Stimulated activated CD8-positive, alpha-beta memory T cell treated with anti-CD3 and anti-CD28 coated beads, Interleukin-7, amount 100 ng/mL, for 4 hours (primary cell): ENCODE measurements at regions not wholly inside any gene's neighbourhood (a gene's known extent, or its start where the extent isn't known, plus 50 kb on each side); places are given as distances from the start of the nearest gene placed in this dataset.

Experiments
- DNase-seq, 2 donors: peaks; one replicate each; pipeline ENCODE4 v3.0.0-alpha.2; 2020; ENCODE audit warnings: low read depth in 2 of 2

- DNase-seq = no peak
Measured at GRCh38 chr5:88144219-88145001, 124.2 kb downstream of the TMEM161B start.

- no peak for DNase-seq
Measured at GRCh38 chr5:88143693-88144218, 124.9 kb downstream of the TMEM161B start.

DNA sequence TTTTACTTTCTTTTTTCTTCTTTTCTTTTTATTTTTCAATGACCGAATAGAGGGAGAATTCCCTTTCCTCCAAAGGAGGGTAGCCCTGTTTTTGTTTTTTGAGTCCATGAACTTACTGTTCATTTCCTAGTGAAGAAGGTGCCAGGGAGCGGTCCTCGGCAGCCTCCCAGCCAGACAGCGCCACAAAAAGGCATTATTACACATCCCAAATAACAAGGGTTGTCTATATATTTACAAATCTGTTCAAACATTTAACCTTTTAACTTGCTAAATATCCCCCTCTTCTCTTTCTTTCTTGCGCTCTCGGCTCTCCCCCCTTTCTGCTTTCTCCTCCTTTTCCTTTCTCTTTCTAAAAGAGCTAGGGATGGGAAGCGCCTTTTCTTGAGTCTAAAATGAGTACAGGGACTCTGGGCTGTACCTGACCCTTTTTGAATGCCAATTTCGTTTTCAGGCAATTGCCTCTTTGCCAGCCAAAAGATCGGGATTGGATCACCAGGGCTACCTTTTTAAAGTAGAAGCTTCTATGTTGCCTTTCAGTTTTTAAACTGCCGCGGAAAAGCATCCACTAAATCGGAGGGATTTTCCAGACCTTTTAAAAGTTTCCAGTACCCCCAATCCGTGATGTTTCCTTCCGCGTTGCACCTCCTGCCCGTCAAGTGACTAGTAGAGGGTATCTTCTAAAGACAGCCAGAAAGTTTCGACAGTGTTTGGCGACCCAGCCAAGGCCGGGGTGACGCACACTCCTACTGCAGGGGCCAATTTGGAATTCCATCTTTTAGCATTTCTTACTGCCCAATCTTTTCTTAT lies 125.6 kb downstream of the TMEM161B start:
- no peak for DNase-seq

DNA sequence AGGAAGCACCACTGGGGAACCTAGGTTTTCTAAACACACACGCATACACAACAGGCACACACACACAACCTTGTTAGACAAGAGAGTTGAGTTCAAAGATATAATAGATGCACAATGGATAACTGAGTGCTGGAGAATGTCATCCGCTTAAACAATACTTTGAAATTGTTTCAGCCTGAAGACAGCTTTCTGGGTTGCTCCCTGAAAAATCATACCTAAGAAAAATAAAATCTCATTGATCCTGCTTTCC lies 126.1 kb downstream of the TMEM161B start:
- no peak for DNase-seq

DNA sequence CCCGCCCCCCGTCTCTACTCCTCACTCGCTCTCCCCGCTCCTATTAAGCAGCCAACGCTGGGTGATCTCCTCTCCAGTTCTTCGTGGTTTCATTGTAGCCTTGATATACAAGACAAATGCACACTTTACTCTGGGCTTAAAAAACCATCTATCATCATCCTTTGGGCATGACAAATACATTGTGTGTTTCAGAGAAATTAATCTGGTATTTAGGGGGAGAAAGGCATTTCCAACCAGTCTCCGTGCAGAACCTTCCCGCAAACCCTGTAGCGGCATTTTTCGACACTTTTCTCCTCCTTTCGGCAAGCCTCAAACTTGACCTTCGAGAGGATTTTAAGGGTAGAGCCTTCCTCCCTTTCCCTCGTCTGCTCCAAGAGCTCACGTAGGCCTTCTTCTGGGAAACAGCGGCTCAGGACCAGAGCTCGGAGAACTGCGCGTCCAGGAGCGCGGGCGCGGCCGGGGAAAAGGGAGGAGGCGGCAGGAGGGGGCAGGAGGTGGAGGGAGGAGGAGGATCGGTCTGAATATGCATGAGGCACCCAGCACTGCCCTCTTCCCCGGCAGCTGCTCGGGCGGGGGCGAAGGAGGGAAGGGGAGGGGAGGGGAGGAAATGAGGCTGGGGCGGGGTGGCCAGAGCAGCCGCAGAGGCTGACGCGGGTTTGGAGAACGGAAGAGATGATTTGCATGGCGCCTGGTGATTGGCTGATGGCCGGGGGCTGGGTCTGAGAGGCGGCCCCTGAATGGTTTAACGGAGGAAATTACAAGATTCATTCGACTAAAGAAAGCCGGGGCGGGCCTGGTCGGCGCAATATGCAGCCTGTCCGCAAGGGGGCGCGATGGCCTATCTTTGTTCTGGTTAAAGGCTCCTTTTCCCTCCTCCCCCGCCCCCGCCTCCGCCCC lies 127.5 kb downstream of the TMEM161B start:
- DNase-seq = peak; percentile 77

GRCh38 chr5:88140396-88140855 lies 128.2 kb downstream of the TMEM161B start:
- DNase-seq = no peak

DNA sequence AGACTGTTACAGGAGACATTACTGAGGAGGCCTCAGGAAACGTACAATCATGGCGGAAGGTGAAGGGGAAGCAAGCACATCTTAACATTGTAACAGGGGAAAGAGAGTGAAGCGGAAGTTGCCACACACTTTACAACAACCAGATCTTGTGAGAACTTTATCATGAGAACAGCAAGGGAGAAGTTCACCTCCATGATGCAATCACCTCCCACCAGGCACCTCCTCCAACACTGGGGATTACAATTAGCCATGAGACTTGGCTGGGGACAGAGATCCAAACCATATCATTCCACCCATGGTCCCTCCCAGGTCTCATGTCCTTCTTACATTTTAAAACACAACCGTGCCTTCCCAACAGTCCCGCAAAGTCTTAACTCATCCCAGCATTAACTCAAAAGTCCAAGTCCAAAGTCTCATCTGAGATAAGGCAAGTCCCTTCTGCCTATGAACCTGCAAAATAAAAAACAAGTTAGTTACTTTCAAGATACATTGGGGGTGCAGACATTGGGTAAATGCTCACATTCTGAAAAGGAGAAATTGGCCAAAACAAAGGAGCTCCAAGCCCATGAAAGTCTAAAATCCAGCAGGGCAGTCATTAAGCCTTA lies 138.3 kb downstream of the TMEM161B start:
- no peak for DNase-seq

- no peak for DNase-seq
Measured at GRCh38 chr5:88128813-88129212, 139.8 kb downstream of the TMEM161B start.

GRCh38 chr5:88119535-88120125 lies 149.0 kb downstream of the TMEM161B start:
- DNase-seq = no peak

- DNase-seq = no peak
Measured at GRCh38 chr5:88118179-88118578, 150.5 kb downstream of the TMEM161B start.

- no peak for DNase-seq
Measured at GRCh38 chr5:88117546-88117945, 151.1 kb downstream of the TMEM161B start.

DNA sequence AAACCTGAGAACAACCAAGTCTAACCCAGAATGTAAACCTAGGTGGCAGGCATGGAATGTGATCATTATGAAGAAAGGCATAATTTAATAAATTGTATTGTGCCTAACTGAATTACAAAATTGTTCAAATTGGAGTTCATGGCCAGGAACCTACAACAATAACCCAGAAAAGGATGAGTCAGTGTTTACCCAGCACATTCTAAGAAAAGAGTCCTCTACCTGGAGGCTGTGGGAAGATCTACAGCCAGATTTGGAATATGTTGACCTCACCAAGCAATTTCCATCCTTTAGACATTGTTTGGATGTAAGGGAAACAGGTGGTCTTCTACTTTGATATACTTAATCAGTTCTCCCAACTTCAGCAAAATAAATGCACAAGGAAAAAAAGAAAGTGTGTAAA lies 152.2 kb downstream of the TMEM161B start:
- DNase-seq = no peak

GRCh38 chr5:88115211-88115610 lies 153.4 kb downstream of the TMEM161B start:
- no peak for DNase-seq

DNA sequence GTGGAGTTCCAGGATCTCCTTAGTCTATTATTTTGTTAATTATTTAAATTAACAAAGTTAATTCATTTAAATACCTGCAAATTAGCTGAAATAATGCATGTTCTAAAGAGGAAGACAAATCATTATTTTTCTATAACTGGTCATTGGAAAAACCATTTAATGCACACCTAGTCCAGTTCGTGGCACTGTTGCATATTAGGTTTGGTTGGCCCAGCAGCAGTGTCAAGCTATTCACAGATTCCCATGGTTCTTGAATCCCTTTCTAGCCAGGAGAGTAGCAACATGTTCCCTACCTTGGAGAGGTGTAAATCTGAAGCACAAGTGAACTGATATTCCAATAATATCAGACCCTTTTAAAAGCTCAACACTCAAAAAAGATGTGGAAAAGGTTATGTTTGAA lies 155.2 kb downstream of the TMEM161B start:
- no peak for DNase-seq

- DNase-seq = no peak
Measured at GRCh38 chr5:88109818-88110217, 158.8 kb downstream of the TMEM161B start.

DNA sequence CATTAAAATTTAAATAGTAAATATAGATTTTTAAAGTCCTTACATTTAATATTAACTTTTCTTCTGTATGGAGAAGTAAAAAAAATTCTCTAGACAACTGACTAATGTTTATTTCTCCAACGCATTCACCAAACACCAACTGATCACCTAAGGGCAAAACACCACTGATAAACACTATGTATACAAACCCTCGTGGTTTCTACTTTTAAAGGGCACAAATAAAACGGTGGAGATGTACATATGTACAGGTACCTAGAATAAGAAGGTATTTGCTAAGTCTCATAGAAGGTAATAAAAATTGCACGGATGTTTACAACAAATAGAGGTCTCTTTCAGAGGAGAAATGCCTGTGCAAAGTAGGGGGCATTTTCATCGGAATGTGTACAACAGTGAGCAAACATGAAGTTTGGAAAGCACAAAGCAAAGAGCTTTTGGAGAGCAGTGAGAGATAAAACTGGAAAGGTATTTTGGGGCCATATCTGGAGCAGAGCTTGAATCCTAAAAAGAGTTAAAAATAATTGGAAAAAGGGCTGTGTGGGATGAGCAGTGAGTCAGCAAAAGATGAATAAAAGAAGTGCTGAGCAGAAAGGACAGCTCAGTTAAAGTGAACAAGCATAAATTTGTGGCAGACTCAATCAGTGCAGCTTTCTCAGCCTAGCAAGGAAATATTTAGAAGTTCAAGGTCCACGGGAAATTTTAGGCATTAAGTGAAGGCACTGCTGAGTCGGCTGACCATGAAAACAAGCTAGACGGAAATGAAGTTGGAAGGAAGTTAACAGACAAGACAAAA lies 160.0 kb downstream of the TMEM161B start:
- no peak for DNase-seq

- DNase-seq = no peak
Measured at GRCh38 chr5:88094906-88095496, 173.6 kb downstream of the TMEM161B start.

GRCh38 chr5:88094403-88094802 lies 174.2 kb downstream of the TMEM161B start:
- no peak for DNase-seq

DNA sequence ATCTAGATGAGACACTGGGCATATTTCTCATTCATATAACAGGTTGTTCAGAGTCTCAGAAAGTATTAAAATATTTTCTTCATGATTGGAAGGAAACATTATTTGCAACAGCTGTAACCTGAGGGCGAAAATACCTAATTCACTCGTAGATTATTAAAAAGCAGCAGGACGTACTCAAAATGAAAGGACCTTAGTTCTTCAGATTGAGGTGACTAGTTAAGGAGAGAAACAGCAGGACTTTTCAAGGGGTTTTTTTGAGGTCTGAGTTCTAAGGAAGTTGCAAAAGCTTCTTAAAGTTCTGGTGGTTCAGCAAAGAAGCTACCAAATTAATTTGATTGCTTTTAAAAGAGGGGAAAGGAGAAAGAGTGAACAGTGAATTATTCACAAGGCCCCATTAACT lies 174.9 kb downstream of the TMEM161B start:
- no peak for DNase-seq
